MM.1S (cell line): ENCODE measurements at regions not wholly inside any gene's neighbourhood (a gene's known extent, or its start where the extent isn't known, plus 50 kb on each side); places are given as distances from the start of the nearest gene placed in this dataset.

Experiments used
- CTCF ChIP-seq: fragments of 300-600 bp; sonication (generic); IDR thresholded peaks from 2 replicates; pipeline ENCODE4 v1.5.1; 2016; ENCODE audit warnings: antibody characterized with exemption, low read length, mixed read lengths
- EZH2 ChIP-seq: fragments of 300-600 bp; sonication (generic); optimal IDR thresholded peaks from 2 replicates; pipeline ENCODE3; 2017; ENCODE audit warnings: low read depth, mild to moderate bottlenecking, antibody characterized with exemption, low read length, mixed read lengths
- EZH2phosphoT487 ChIP-seq: fragments of 300-600 bp; sonication (generic); IDR thresholded peaks from 2 replicates; pipeline ENCODE4 v1.6.1; 2018; ENCODE audit warnings: antibody characterized with exemption, low read length

GRCh38 chr1:94726981-94727685, 93.0 kb upstream of the SLC44A3 start:
- TF ChIP-seq CTCF = no peak
- TF ChIP-seq EZH2phosphoT487 = no peak
- no peak for TF ChIP-seq EZH2
